Ectodermal cell (in vitro differentiated cells): ENCODE measurements at regions not wholly inside any gene's neighbourhood (a gene's known extent, or its start where the extent isn't known, plus 50 kb on each side); places are given as distances from the start of the nearest gene placed in this dataset.
"Not testable (repeated sequence)": the region's sequence is repeated elsewhere in the genome, so short reads cannot be mapped to it uniquely, and the experiment has no call there.

Experiments used
- H3K27ac ChIP-seq: 2 replicates; pipeline ENCODE4 v1.7.0; 2013; ENCODE audit warnings: mild to moderate bottlenecking, low read depth, low read length; ENCODE audit not compliant: insufficient read depth, poor library complexity, severe bottlenecking
- H3K27me3 ChIP-seq: 2 replicates; pipeline ENCODE4 v1.7.0; 2013; ENCODE audit warnings: mild to moderate bottlenecking, low read length; ENCODE audit not compliant: insufficient read depth, control insufficient read depth, poor library complexity, severe bottlenecking
- H3K36me3 ChIP-seq: one replicate; pipeline ENCODE4 v1.7.0; 2013; ENCODE audit warnings: low read length; ENCODE audit not compliant: control insufficient read depth, insufficient read depth
- H3K4me1 ChIP-seq: one replicate; pipeline ENCODE4 v1.7.0; 2013; ENCODE audit warnings: low read length; ENCODE audit not compliant: control insufficient read depth, insufficient read depth
- H3K4me3 ChIP-seq: 2 replicates; pipeline ENCODE4 v1.7.0; 2013; ENCODE audit warnings: low read depth, low read length, control low read depth; ENCODE audit not compliant: insufficient read depth
- H3K9me3 ChIP-seq: 2 replicates; pipeline ENCODE4 v1.7.0; 2013; ENCODE audit warnings: mild to moderate bottlenecking, low read length, moderate library complexity; ENCODE audit not compliant: control insufficient read depth
- WGBS, 2 experiments: methylation state at CpG; one replicate each; pipeline ENCODE4 v1.1.7; 2013; ENCODE audit warnings: missing lambda C conversion rate in 2 of 2; 5-methylcytosine and 5-hydroxymethylcytosine counted together

- not testable (repeated sequence) for H3K27me3 ChIP-seq, H3K27ac ChIP-seq, H3K4me3 ChIP-seq, H3K4me1 ChIP-seq, H3K9me3 ChIP-seq, H3K36me3 ChIP-seq
- WGBS, 2 experiments = 91 to 92% methylated on average over 14 of the region's 35 CpGs
These were observed 5415.3 kb upstream of the TPTE start for GRCh38 chr21:5105939-5106708.

- 89 to 99% methylated on average over 4 to 5 of the region's 23 CpGs for WGBS, 2 experiments
- not testable (repeated sequence) for H3K36me3 ChIP-seq, H3K4me1 ChIP-seq, H3K4me3 ChIP-seq, H3K27me3 ChIP-seq, H3K9me3 ChIP-seq, H3K27ac ChIP-seq
These were observed 5414.5 kb upstream of the TPTE start for GRCh38 chr21:5106767-5107464.

- not testable (repeated sequence) for H3K4me1 ChIP-seq, H3K4me3 ChIP-seq, H3K27me3 ChIP-seq, H3K9me3 ChIP-seq, H3K36me3 ChIP-seq, H3K27ac ChIP-seq
- WGBS, 2 experiments = no CpG with 5 or more reads among the region's 20 CpGs
These were observed 5413.7 kb upstream of the TPTE start for GRCh38 chr21:5107637-5108036.

- H3K36me3 ChIP-seq, H3K27me3 ChIP-seq, H3K27ac ChIP-seq, H3K4me1 ChIP-seq, H3K4me3 ChIP-seq, H3K9me3 ChIP-seq: not testable (repeated sequence)
- WGBS, 2 experiments = 26 to 39% methylated on average over 5 of the region's 19 CpGs
These were observed 5413.2 kb upstream of the TPTE start for GRCh38 chr21:5108048-5108775.

- not testable (repeated sequence) for H3K4me3 ChIP-seq, H3K36me3 ChIP-seq, H3K27me3 ChIP-seq, H3K9me3 ChIP-seq, H3K27ac ChIP-seq, H3K4me1 ChIP-seq
- WGBS, 2 experiments = 88 to 96% methylated on average over 5 to 6 of the region's 10 CpGs
These were observed 5410.2 kb upstream of the TPTE start for GRCh38 chr21:5111197-5111596.

- not testable (repeated sequence) for H3K27ac ChIP-seq, H3K4me1 ChIP-seq, H3K27me3 ChIP-seq, H3K36me3 ChIP-seq, H3K9me3 ChIP-seq, H3K4me3 ChIP-seq
- WGBS, 2 experiments = no CpG with 5 or more reads among the region's 10 CpGs
These were observed 5408.3 kb upstream of the TPTE start for GRCh38 chr21:5113092-5113491.

- not testable (repeated sequence) for H3K4me3 ChIP-seq, H3K36me3 ChIP-seq, H3K27ac ChIP-seq, H3K9me3 ChIP-seq, H3K4me1 ChIP-seq, H3K27me3 ChIP-seq
- no CpG with 5 or more reads among the region's 8 CpGs for WGBS, 2 experiments
These were observed 5406.9 kb upstream of the TPTE start for GRCh38 chr21:5114468-5114867.

GRCh38 chr21:5114893-5115645, 5406.3 kb upstream of the TPTE start:
- not testable (repeated sequence) for H3K4me3 ChIP-seq, H3K27me3 ChIP-seq, H3K4me1 ChIP-seq, H3K27ac ChIP-seq, H3K9me3 ChIP-seq, H3K36me3 ChIP-seq
- WGBS, 2 experiments = 91 to 92% methylated on average over 10 to 14 of the region's 24 CpGs

GRCh38 chr21:5115646-5116343, 5405.6 kb upstream of the TPTE start:
- H3K36me3 ChIP-seq, H3K9me3 ChIP-seq, H3K4me3 ChIP-seq, H3K27me3 ChIP-seq, H3K4me1 ChIP-seq, H3K27ac ChIP-seq: not testable (repeated sequence)
- 91% methylated on average over 9 to 14 of the region's 24 CpGs for WGBS, 2 experiments
